ENCODE measurements at regions not wholly inside any gene's neighbourhood (a gene's known extent, or its start where the extent isn't known, plus 50 kb on each side); places are given as distances from the start of the nearest gene placed in this dataset.

DNA sequence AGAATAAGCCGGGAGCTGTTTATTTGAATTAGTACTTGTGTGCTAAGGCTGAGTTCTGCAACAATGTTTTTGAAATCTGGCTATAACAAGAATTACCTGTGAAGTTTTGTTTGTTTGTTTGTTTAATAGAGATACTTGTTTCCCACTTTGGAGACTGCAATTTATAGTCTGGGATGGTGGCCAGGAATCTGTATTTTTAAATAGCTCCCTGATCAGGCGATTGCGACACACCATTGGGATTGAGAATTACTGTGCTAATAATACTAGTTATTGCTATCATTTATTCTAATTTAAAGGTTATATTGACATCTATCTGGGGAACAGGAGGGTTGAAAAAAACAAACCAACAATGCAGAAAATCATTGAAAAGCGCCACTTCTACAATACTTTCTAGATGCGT lies 951.6 kb upstream of the TENM3 start:
- no peak for DNase-seq (ENCODE audit: low read depth, low spot score)
- H3K4me3 ChIP-seq (ENCODE audit: low read depth, low read length): no peak overlapping the region
- TF ChIP-seq CTCF (IDR thresholded peaks at IDR 0.05; ENCODE audit: low read depth, low read length): no peak
- in situ Hi-C loops (cut with HindIII; ENCODE audit: low sequenced_read_pairs): no loop called here

DNA sequence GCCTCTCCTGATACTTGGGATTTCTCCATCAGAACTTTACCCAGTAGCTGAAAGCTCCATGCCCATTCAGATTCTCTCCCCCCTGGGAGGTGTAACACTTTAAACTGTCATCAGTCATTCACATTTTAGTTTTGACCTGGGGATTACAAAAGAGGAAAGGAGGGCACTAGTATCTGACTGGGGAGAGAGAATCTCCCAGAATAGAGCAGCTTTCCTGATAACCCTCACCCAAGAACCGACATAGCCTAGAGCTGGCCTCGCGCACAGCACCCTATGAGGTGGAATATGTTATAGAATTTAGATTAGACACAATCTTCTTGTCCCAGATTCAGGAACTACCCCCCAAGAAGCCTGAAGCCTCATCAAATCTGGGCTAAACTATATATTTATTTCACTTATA lies 950.2 kb upstream of the TENM3 start:
- DNase-seq (ENCODE audit: low read depth, low spot score): no peak
- TF ChIP-seq CTCF (IDR thresholded peaks at IDR 0.05; ENCODE audit: low read depth, low read length): no peak
- no peak overlapping the region for H3K4me3 ChIP-seq (ENCODE audit: low read depth, low read length)
- in situ Hi-C loops (cut with HindIII; ENCODE audit: low sequenced_read_pairs): no loop called here

GRCh38 chr4:181293541-181293940 lies 949.7 kb upstream of the TENM3 start:
- no peak for TF ChIP-seq CTCF (IDR thresholded peaks at IDR 0.05; ENCODE audit: low read depth, low read length)
- no peak overlapping the region for H3K4me3 ChIP-seq (ENCODE audit: low read depth, low read length)
- DNase-seq (ENCODE audit: low read depth, low spot score): no peak
- in situ Hi-C loops (cut with HindIII; ENCODE audit: low sequenced_read_pairs): no loop called here

GRCh38 chr4:181294421-181294820 lies 948.8 kb upstream of the TENM3 start:
- no peak overlapping the region for H3K4me3 ChIP-seq (ENCODE audit: low read depth, low read length)
- no peak for DNase-seq (ENCODE audit: low read depth, low spot score)
- in situ Hi-C loops (cut with HindIII; ENCODE audit: low sequenced_read_pairs): no loop called here
- TF ChIP-seq CTCF (IDR thresholded peaks at IDR 0.05; ENCODE audit: low read depth, low read length): no peak

DNA sequence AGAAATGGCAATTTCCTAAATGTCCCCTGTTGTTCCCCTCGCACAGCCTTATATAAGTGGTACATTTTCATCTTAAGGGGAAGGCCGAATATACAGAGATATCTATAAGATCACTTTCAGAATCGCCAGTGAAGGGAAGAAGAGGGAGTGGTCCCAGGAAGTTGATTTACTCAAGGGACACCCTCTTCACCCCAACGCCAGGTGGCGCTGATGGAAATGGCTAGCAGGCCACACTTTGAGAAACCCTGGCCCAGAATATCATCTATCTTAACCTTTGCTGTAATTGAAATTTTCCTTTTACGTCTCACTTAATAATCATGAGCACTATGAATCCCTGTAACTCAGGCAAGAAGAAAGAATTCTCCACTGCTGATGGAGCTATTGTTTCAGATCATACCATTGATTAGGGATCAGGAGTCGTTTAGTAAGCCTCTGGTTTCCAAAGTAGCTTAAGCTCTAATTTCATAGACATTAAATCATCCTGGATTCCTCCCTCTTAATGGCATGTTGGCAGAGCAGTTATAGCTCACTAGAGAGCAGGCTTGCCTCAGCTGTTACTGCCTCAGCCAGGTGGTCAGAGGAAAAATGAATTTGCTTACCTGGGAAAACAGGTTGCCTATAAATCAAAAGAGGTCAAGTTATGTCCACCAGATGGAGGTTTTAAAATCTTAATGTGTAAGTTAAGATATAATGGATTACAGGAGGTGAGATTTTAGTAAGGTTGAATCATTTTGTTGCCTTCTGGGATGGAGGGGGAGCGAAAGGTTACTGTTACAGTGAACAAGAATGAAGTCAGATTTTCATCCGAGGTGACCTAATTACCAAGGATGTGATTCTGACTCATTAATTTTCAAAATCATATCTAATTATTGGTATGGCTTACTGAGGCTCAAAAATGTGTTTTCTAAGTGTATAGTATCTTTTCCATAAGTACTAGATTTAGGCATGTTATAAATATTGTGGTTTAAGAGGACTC lies 941.2 kb upstream of the TENM3 start:
- peak; percentile 2 for DNase-seq (ENCODE audit: low read depth, low spot score)
- in situ Hi-C loops (cut with HindIII; ENCODE audit: low sequenced_read_pairs): no loop called here
- no peak overlapping the region for H3K4me3 ChIP-seq (ENCODE audit: low read depth, low read length)
- peak; percentile 46 for TF ChIP-seq CTCF (IDR thresholded peaks at IDR 0.05; ENCODE audit: low read depth, low read length)

GRCh38 chr4:181307824-181308223 lies 935.4 kb upstream of the TENM3 start:
- no peak for DNase-seq (ENCODE audit: low read depth, low spot score)
- no peak overlapping the region for H3K4me3 ChIP-seq (ENCODE audit: low read depth, low read length)
- in situ Hi-C loops (cut with HindIII; ENCODE audit: low sequenced_read_pairs): no loop called here
- TF ChIP-seq CTCF (IDR thresholded peaks at IDR 0.05; ENCODE audit: low read depth, low read length): no peak

Measured in astrocyte of the spinal cord (primary cell).